ENCODE measurements at regions not wholly inside any gene's neighbourhood (a gene's known extent, or its start where the extent isn't known, plus 50 kb on each side); places are given as distances from the start of the nearest gene placed in this dataset.

GRCh38 chr10:81426722-81427121 lies 448.3 kb upstream of the NRG3 start:
- POLR2A ChIA-PET, result no interaction called here
- no peak for TF ChIP-seq TFAP4 (IDR thresholded peaks at IDR 0.05; ENCODE audit: borderline replicate concordance, low read depth)
- TF ChIP-seq, protein P1, sequence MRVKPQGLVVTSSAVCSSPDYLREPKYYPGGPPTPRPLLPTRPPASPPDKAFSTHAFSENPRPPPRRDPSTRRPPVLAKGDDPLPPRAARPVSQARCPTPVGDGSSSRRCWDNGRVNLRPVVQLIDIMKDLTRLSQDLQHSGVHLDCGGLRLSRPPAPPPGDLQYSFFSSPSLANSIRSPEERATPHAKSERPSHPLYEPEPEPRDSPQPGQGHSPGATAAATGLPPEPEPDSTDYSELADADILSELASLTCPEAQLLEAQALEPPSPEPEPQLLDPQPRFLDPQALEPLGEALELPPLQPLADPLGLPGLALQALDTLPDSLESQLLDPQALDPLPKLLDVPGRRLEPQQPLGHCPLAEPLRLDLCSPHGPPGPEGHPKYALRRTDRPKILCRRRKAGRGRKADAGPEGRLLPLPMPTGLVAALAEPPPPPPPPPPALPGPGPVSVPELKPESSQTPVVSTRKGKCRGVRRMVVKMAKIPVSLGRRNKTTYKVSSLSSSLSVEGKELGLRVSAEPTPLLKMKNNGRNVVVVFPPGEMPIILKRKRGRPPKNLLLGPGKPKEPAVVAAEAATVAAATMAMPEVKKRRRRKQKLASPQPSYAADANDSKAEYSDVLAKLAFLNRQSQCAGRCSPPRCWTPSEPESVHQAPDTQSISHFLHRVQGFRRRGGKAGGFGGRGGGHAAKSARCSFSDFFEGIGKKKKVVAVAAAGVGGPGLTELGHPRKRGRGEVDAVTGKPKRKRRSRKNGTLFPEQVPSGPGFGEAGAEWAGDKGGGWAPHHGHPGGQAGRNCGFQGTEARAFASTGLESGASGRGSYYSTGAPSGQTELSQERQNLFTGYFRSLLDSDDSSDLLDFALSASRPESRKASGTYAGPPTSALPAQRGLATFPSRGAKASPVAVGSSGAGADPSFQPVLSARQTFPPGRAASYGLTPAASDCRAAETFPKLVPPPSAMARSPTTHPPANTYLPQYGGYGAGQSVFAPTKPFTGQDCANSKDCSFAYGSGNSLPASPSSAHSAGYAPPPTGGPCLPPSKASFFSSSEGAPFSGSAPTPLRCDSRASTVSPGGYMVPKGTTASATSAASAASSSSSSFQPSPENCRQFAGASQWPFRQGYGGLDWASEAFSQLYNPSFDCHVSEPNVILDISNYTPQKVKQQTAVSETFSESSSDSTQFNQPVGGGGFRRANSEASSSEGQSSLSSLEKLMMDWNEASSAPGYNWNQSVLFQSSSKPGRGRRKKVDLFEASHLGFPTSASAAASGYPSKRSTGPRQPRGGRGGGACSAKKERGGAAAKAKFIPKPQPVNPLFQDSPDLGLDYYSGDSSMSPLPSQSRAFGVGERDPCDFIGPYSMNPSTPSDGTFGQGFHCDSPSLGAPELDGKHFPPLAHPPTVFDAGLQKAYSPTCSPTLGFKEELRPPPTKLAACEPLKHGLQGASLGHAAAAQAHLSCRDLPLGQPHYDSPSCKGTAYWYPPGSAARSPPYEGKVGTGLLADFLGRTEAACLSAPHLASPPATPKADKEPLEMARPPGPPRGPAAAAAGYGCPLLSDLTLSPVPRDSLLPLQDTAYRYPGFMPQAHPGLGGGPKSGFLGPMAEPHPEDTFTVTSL (CRISPR knock-in tag; IDR thresholded peaks at IDR 0.05; ENCODE audit: borderline replicate concordance), result no peak
- TF ChIP-seq ZNF678 (CRISPR knock-in tag; IDR thresholded peaks at IDR 0.05), result no peak
- no peak for TF ChIP-seq ZNF780A (CRISPR knock-in tag; IDR thresholded peaks at IDR 0.05)
- TF ChIP-seq KDM4B (CRISPR knock-in tag; IDR thresholded peaks at IDR 0.05), result no peak
- TF ChIP-seq ZNF24 (IDR thresholded peaks at IDR 0.05), result no peak
- TF ChIP-seq ZNF572 (CRISPR knock-in tag; IDR thresholded peaks at IDR 0.05), result no peak
- no peak for TF ChIP-seq ZBTB4 (CRISPR knock-in tag; IDR thresholded peaks at IDR 0.05; ENCODE audit: borderline replicate concordance)
- TF ChIP-seq ASH2L (IDR thresholded peaks at IDR 0.05; ENCODE audit: insufficient read length, low read depth, low read length), result no peak
- no peak for TF ChIP-seq ZNF205 (CRISPR knock-in tag; IDR thresholded peaks at IDR 0.05)
- no peak for TF ChIP-seq ZNF350 (CRISPR knock-in tag; IDR thresholded peaks at IDR 0.05; ENCODE audit: borderline replicate concordance, low read depth)
- TF ChIP-seq HMGA1 (CRISPR knock-in tag; conservative IDR thresholded peaks at IDR 0.05), result no peak
- TF ChIP-seq, protein P2, sequence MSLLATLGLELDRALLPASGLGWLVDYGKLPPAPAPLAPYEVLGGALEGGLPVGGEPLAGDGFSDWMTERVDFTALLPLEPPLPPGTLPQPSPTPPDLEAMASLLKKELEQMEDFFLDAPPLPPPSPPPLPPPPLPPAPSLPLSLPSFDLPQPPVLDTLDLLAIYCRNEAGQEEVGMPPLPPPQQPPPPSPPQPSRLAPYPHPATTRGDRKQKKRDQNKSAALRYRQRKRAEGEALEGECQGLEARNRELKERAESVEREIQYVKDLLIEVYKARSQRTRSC (CRISPR knock-in tag; IDR thresholded peaks at IDR 0.05; ENCODE audit: low read depth), result no peak
- no peak for TF ChIP-seq ZNF256 (CRISPR knock-in tag; conservative IDR thresholded peaks at IDR 0.05)
- TF ChIP-seq NBN (conservative IDR thresholded peaks at IDR 0.05), result no peak

More at GRCh38 chr10:81426722-81427121, 448.3 kb upstream of the NRG3 start:
- DNase-seq (ENCODE audit: low spot score) (no peak), ATAC-seq (no peak), FAIRE-seq (no peak)
- intact Hi-C loops (cut with micrococcal nuclease; ENCODE audit: unreplicated experiment), result no loop called here
- Histone ChIP-seq H3K27me3 (ENCODE audit: control insufficient read depth in 1 of 2, insufficient read depth in 2 of 2, low read length in 2 of 2) (no peaks in the 10 kb centered on the region), H3K9ac (ENCODE audit: insufficient read depth, low read depth, low read length) (no peak overlapping the region), H3K36me3 (replicated peaks in 1 of 2; ENCODE audit: control insufficient read depth in 1 of 2, insufficient read depth in 2 of 2, low read length in 2 of 2) (no peaks in the 10 kb centered on the region), H3K9me3 (ENCODE audit: low read length) (peaks cover 75% of the 10 kb centered on the region), H4K20me1 (ENCODE audit: insufficient read depth, low read length) (no peaks in the 10 kb centered on the region), H3K4me1 (ENCODE audit: insufficient read depth, low read length) (no peaks in the 10 kb centered on the region), H3K4me3 (replicated peaks in 1 of 3; ENCODE audit: insufficient read depth in 1 of 3, low read depth in 2 of 3, low read length in 3 of 3) (no peak overlapping the region), H3K27ac (ENCODE audit: extremely low read length, insufficient read depth, low read length) (no peak overlapping the region), H2AFZ (ENCODE audit: low read length) (no peak overlapping the region), H3K79me2 (ENCODE audit: insufficient read depth, low read length) (no peaks in the 10 kb centered on the region), H3K4me2 (ENCODE audit: low read depth, low read length) (no peak overlapping the region)
- in situ Hi-C loops (cut with HindIII; ENCODE audit: extremely low pct_ligation_motif_present, low pct_unique_long_range_greater_than_20kb), result no loop called here
- BruUV-seq (replicated peaks), result no TSS peak
- CTCF ChIA-PET (ENCODE audit: low intra/inter-chr PET ratio, low total read pairs), result no interaction called here

All from HepG2 (cell line).